ENCODE measurements at regions not wholly inside any gene's neighbourhood (a gene's known extent, or its start where the extent isn't known, plus 50 kb on each side); places are given as distances from the start of the nearest gene placed in this dataset.
"Not testable (repeated sequence)": the region's sequence is repeated elsewhere in the genome, so short reads cannot be mapped to it uniquely, and the experiment has no call there.

DNA sequence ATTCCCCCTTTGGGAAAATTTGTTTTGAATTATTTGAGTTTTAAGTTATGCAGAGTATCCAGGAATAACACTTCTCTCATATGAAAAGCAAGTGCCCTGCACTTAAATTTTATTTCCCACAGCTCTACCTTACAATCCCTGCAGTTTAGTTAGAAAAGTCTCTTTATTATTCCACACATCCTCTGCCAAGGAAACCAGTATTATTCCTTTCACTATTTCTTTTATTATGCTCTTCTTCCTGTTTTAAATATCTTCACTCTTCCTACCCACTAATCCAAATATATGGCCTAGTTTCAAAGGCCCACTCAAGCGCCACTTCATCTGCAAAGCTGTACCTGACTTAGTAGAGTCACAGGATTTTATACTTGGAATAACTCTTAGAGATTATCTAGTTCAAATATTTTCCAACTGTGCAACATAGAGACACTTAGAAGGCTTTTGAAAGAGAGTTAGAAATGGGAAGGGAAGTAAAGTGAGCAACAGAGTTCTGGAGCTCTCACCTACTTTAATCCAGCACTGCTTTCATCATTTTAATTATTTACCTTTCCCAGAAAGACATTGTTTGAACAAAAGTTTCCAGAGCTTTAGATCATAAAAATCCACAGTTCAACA lies 97.2 kb upstream of the LYPLAL1 start:
- Histone ChIP-seq H3K9me3 (ENCODE audit: low read length) (no peaks in the 10 kb centered on the region), H2AFZ (ENCODE audit: low read length) (no peak overlapping the region), H3K9ac (ENCODE audit: insufficient read depth, low read depth, low read length) (no peak overlapping the region), H3K4me1 (ENCODE audit: insufficient read depth, low read length) (no peaks in the 10 kb centered on the region), H3K27ac (ENCODE audit: extremely low read length, insufficient read depth, low read length) (no peak overlapping the region), H4K20me1 (ENCODE audit: insufficient read depth, low read length) (no peaks in the 10 kb centered on the region), H3K4me2 (ENCODE audit: low read depth, low read length) (no peak overlapping the region), H3K36me3 (replicated peaks in 1 of 2; ENCODE audit: control insufficient read depth in 1 of 2, insufficient read depth in 2 of 2, low read length in 2 of 2) (no peaks in the 10 kb centered on the region), H3K27me3 (ENCODE audit: control insufficient read depth in 1 of 2, insufficient read depth in 2 of 2, low read length in 2 of 2) (no peaks in the 10 kb centered on the region), H3K79me2 (ENCODE audit: insufficient read depth, low read length) (no peaks in the 10 kb centered on the region), H3K4me3 (replicated peaks in 1 of 3; ENCODE audit: insufficient read depth in 1 of 3, low read depth in 2 of 3, low read length in 3 of 3) (no peak overlapping the region)
- no peak for TF ChIP-seq SIX4 (CRISPR knock-in tag; IDR thresholded peaks at IDR 0.05)
- no peak for TF ChIP-seq PAWR (CRISPR knock-in tag; IDR thresholded peaks at IDR 0.05; ENCODE audit: borderline replicate concordance)
- no peak for TF ChIP-seq ZNF652 (CRISPR knock-in tag; IDR thresholded peaks at IDR 0.05; ENCODE audit: borderline replicate concordance, low read depth)
- no peak for TF ChIP-seq ZNF629 (CRISPR knock-in tag; conservative IDR thresholded peaks at IDR 0.05)
- no peak for TF ChIP-seq ZNF34 (CRISPR knock-in tag; IDR thresholded peaks at IDR 0.05; ENCODE audit: borderline replicate concordance)
- no peak for TF ChIP-seq RBAK (CRISPR knock-in tag; IDR thresholded peaks at IDR 0.05)
- TF ChIP-seq KAT7 (CRISPR knock-in tag; IDR thresholded peaks at IDR 0.05; ENCODE audit: borderline replicate concordance), result no peak
- TF ChIP-seq ZNF20 (CRISPR knock-in tag; IDR thresholded peaks at IDR 0.05), result no peak
- TF ChIP-seq PBX2 (CRISPR knock-in tag; IDR thresholded peaks at IDR 0.05), result no peak
- TF ChIP-seq ZNF33A (CRISPR knock-in tag; IDR thresholded peaks at IDR 0.05; ENCODE audit: borderline replicate concordance), result no peak
- TF ChIP-seq MED8 (CRISPR knock-in tag; IDR thresholded peaks at IDR 0.05; ENCODE audit: insufficient replicate concordance), result no peak
- TF ChIP-seq RELA (CRISPR knock-in tag; IDR thresholded peaks at IDR 0.05), result no peak
- no peak for TF ChIP-seq ZNF562 (CRISPR knock-in tag; IDR thresholded peaks at IDR 0.05; ENCODE audit: borderline replicate concordance)
- no peak for TF ChIP-seq GATAD1 (CRISPR knock-in tag; IDR thresholded peaks at IDR 0.05)
- TF ChIP-seq NFKB2 (CRISPR knock-in tag; IDR thresholded peaks at IDR 0.05; ENCODE audit: borderline replicate concordance), result no peak
- TF ChIP-seq, protein P1, sequence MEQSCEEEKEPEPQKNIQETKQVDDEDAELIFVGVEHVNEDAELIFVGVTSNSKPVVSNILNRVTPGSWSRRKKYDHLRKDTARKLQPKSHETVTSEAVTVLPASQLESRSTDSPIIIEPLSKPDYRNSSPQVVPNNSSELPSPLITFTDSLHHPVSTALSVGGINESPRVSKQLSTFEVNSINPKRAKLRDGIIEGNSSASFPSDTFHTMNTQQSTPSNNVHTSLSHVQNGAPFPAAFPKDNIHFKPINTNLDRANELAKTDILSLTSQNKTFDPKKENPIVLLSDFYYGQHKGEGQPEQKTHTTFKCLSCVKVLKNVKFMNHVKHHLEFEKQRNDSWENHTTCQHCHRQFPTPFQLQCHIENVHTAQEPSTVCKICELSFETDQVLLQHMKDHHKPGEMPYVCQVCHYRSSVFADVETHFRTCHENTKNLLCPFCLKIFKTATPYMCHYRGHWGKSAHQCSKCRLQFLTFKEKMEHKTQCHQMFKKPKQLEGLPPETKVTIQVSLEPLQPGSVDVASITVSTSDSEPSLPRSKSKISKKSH (CRISPR knock-in tag; IDR thresholded peaks at IDR 0.05; ENCODE audit: borderline replicate concordance), result no peak
- TF ChIP-seq ETV5 (CRISPR knock-in tag; IDR thresholded peaks at IDR 0.05; ENCODE audit: borderline replicate concordance), result no peak
- no peak for TF ChIP-seq ZNF782 (CRISPR knock-in tag; IDR thresholded peaks at IDR 0.05; ENCODE audit: borderline replicate concordance)
- TF ChIP-seq RFX5 (IDR thresholded peaks at IDR 0.05; ENCODE audit: low read depth, low read length), result no peak
- ChIA-PET CTCF (ENCODE audit: low intra/inter-chr PET ratio, low total read pairs) (no interaction called here), POLR2A (no interaction called here)
- no peak for ATAC-seq
- no peak for FAIRE-seq
- in situ Hi-C loops (cut with HindIII; ENCODE audit: extremely low pct_ligation_motif_present, low pct_unique_long_range_greater_than_20kb) (no loop called here), intact Hi-C loops (cut with micrococcal nuclease; ENCODE audit: unreplicated experiment) (no loop called here)
- 0% methylated on average over 1 of the region's 1 CpG for WGBS (ENCODE audit: low lambda C conversion rate)
- DNase-seq (ENCODE audit: low spot score), result no peak
- BruUV-seq (replicated peaks), result no TSS peak

DNA sequence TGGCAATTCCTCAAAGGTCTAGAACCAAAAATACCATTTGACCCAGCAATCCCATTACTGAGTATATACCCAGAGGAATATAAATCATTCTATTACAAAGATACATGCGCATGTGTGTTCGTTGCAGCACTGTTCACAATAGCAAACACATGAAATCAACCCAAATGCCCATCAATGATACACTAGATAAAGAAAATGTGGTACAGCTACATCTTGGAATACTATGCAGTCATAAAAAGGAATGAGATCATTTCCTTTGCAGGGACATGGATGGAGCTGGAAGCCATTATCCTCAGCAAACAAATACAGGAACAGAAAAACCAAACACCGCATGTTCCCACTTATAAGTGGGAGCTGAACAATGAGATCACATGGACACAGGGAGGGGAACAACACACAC lies 95.9 kb upstream of the LYPLAL1 start:
- H2AFZ ChIP-seq (ENCODE audit: low read length); FAIRE-seq; POLR2A ChIA-PET; intact Hi-C loops (cut with micrococcal nuclease; ENCODE audit: unreplicated experiment); H3K4me2 ChIP-seq (ENCODE audit: low read depth, low read length); DNase-seq (ENCODE audit: low spot score); H3K79me2 ChIP-seq (ENCODE audit: insufficient read depth, low read length); in situ Hi-C loops (cut with HindIII; ENCODE audit: extremely low pct_ligation_motif_present, low pct_unique_long_range_greater_than_20kb); H3K27ac ChIP-seq (ENCODE audit: extremely low read length, insufficient read depth, low read length); H3K4me1 ChIP-seq (ENCODE audit: insufficient read depth, low read length); ATAC-seq; H3K9ac ChIP-seq (ENCODE audit: insufficient read depth, low read depth, low read length); H3K9me3 ChIP-seq (ENCODE audit: low read length); H4K20me1 ChIP-seq (ENCODE audit: insufficient read depth, low read length); H3K36me3 ChIP-seq (replicated peaks in 1 of 2; ENCODE audit: control insufficient read depth in 1 of 2, insufficient read depth in 2 of 2, low read length in 2 of 2); H3K4me3 ChIP-seq (replicated peaks in 1 of 3; ENCODE audit: insufficient read depth in 1 of 3, low read depth in 2 of 3, low read length in 3 of 3); H3K27me3 ChIP-seq (ENCODE audit: control insufficient read depth in 1 of 2, insufficient read depth in 2 of 2, low read length in 2 of 2); BruUV-seq (replicated peaks); CTCF ChIA-PET (ENCODE audit: low intra/inter-chr PET ratio, low total read pairs): not testable (repeated sequence)
- WGBS (ENCODE audit: low lambda C conversion rate), result 33% methylated on average over 3 of the region's 3 CpGs

Measured in HepG2 (cell line).